ENCODE measurements at regions not wholly inside any gene's neighbourhood (a gene's known extent, or its start where the extent isn't known, plus 50 kb on each side); places are given as distances from the start of the nearest gene placed in this dataset.

DNA sequence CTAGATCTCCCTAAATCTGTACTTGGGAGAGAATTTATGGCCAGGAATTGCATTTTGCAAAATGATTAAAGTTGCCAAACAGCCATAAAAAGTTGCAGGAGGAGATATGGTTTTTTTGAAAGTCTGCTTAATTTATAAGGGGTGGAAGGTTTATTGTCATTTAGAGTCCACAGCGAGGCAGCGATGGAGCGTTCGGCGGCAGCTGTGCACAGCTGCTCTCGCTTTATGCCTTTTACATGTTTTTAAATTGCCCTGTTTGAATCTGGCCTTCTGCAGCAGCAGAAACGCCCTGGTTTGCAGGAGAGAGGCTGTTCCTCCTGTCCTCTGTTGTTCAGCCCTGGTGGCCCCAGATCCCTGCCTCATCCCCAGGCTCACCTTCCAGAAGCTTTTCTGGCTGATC lies 144.9 kb upstream of the POU3F1 start:
- no peaks in the 10 kb centered on the region for H4K20me1 ChIP-seq (ENCODE audit: control insufficient read depth, extremely low read depth, insufficient read depth, low read length)
- no peaks in the 10 kb centered on the region for H3K36me3 ChIP-seq (ENCODE audit: control insufficient read depth, insufficient read depth, low read length)
- no peak for DNase-seq (ENCODE audit: low read depth in 2 of 2)
- H3K4me1 ChIP-seq (ENCODE audit: control insufficient read depth, extremely low read depth, insufficient read depth, low read length), result no peaks in the 10 kb centered on the region
- H3K9ac ChIP-seq (ENCODE audit: insufficient read depth, low read length), result no peak overlapping the region
- no peak overlapping the region for H3K4me3 ChIP-seq (replicated peaks in 1 of 4; ENCODE audit: control extremely low read depth in 1 of 4, insufficient read depth in 1 of 4, low read depth in 3 of 4, low read length in 4 of 4)
- no peak overlapping the region for H3K27ac ChIP-seq (ENCODE audit: insufficient read depth, low read length)
- TF ChIP-seq EZH2 (IDR thresholded peaks at IDR 0.05; ENCODE audit: low read length, missing control alignments), result no peak
- no peak overlapping the region for H3K4me2 ChIP-seq (ENCODE audit: extremely low read depth, insufficient read depth, low read length)
- H3K9me3 ChIP-seq (ENCODE audit: control insufficient read depth, insufficient read depth, low read depth, low read length), result no peaks in the 10 kb centered on the region
- no peak overlapping the region for H2AFZ ChIP-seq (ENCODE audit: low read length)
- no peaks in the 10 kb centered on the region for H3K27me3 ChIP-seq (ENCODE audit: control insufficient read depth, insufficient read depth, low read length)
- no peaks in the 10 kb centered on the region for H3K79me2 ChIP-seq (ENCODE audit: control insufficient read depth, insufficient read depth, low read length)

DNA sequence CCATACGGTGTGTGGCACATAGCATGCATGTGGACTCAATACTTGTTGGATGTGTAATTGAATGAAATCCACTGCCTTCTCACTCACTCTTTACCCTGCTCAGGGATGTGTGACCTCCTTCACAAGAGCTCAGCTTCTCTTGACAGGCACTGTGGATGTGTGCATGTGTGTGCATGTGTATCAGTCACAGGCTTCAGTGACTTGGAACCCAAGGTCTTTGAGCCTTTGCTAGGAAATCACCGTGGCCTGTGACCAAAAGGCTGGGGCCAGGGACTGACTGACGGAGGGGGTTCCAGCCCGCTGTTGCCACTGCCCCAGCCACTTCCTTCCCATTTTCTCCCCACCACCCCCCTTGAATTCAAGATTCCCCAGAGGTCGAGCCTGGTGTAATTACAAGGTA lies 144.4 kb upstream of the POU3F1 start:
- DNase-seq (ENCODE audit: low read depth in 2 of 2), result no peak
- H3K4me1 ChIP-seq (ENCODE audit: control insufficient read depth, extremely low read depth, insufficient read depth, low read length), result no peaks in the 10 kb centered on the region
- no peaks in the 10 kb centered on the region for H3K36me3 ChIP-seq (ENCODE audit: control insufficient read depth, insufficient read depth, low read length)
- H3K9me3 ChIP-seq (ENCODE audit: control insufficient read depth, insufficient read depth, low read depth, low read length), result no peaks in the 10 kb centered on the region
- H3K79me2 ChIP-seq (ENCODE audit: control insufficient read depth, insufficient read depth, low read length), result no peaks in the 10 kb centered on the region
- no peaks in the 10 kb centered on the region for H4K20me1 ChIP-seq (ENCODE audit: control insufficient read depth, extremely low read depth, insufficient read depth, low read length)
- H3K4me2 ChIP-seq (ENCODE audit: extremely low read depth, insufficient read depth, low read length), result no peak overlapping the region
- no peak overlapping the region for H3K4me3 ChIP-seq (replicated peaks in 1 of 4; ENCODE audit: control extremely low read depth in 1 of 4, insufficient read depth in 1 of 4, low read depth in 3 of 4, low read length in 4 of 4)
- no peaks in the 10 kb centered on the region for H3K27me3 ChIP-seq (ENCODE audit: control insufficient read depth, insufficient read depth, low read length)
- H2AFZ ChIP-seq (ENCODE audit: low read length), result no peak overlapping the region
- H3K9ac ChIP-seq (ENCODE audit: insufficient read depth, low read length), result no peak overlapping the region
- TF ChIP-seq EZH2 (IDR thresholded peaks at IDR 0.05; ENCODE audit: low read length, missing control alignments), result no peak
- TF ChIP-seq CTCF (conservative IDR thresholded peaks at IDR 0.05 in 1 of 2, IDR thresholded peaks at IDR 0.05 in 1 of 2; ENCODE audit: low read depth in 1 of 2, low read length in 2 of 2), result no peak
- no peak overlapping the region for H3K27ac ChIP-seq (ENCODE audit: insufficient read depth, low read length)

DNA sequence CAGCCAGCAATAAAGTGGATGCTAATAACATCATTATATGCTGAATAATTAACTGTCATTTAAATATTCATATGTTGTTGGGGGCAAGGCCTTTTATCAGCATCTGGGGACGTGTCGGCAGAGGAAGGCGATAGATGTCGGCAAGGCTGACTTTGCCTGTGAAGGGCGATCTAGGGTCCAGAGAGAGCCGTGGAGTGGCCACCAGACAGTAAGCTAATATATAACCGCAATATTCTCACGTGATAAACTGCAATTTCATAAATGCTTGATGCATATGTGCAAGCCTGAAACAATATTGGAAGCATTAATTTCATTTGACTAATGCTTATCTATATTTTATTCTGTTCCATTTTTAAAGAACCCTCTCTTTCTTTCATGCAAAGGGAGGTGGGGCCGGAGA lies 141.0 kb upstream of the POU3F1 start:
- TF ChIP-seq CTCF (conservative IDR thresholded peaks at IDR 0.05 in 1 of 2, IDR thresholded peaks at IDR 0.05 in 1 of 2; ENCODE audit: low read depth in 1 of 2, low read length in 2 of 2) (no peak), EZH2 (IDR thresholded peaks at IDR 0.05; ENCODE audit: low read length, missing control alignments) (no peak)
- no peaks in the 10 kb centered on the region for H3K27me3 ChIP-seq (ENCODE audit: control insufficient read depth, insufficient read depth, low read length)

More for the DNA sequence above, 141.0 kb upstream of the POU3F1 start:
- no peaks in the 10 kb centered on the region for H3K36me3 ChIP-seq (ENCODE audit: control insufficient read depth, insufficient read depth, low read length)
- DNase-seq (ENCODE audit: low read depth in 2 of 2), result no peak
- no peaks in the 10 kb centered on the region for H4K20me1 ChIP-seq (ENCODE audit: control insufficient read depth, extremely low read depth, insufficient read depth, low read length)
- H3K4me1 ChIP-seq (ENCODE audit: control insufficient read depth, extremely low read depth, insufficient read depth, low read length), result no peaks in the 10 kb centered on the region
- H3K79me2 ChIP-seq (ENCODE audit: control insufficient read depth, insufficient read depth, low read length), result no peaks in the 10 kb centered on the region
- no peak overlapping the region for H3K4me2 ChIP-seq (ENCODE audit: extremely low read depth, insufficient read depth, low read length)
- H3K27ac ChIP-seq (ENCODE audit: insufficient read depth, low read length), result no peak overlapping the region
- H3K9me3 ChIP-seq (ENCODE audit: control insufficient read depth, insufficient read depth, low read depth, low read length), result no peaks in the 10 kb centered on the region
- H3K9ac ChIP-seq (ENCODE audit: insufficient read depth, low read length), result no peak overlapping the region
- H3K4me3 ChIP-seq (replicated peaks in 1 of 4; ENCODE audit: control extremely low read depth in 1 of 4, insufficient read depth in 1 of 4, low read depth in 3 of 4, low read length in 4 of 4), result no peak overlapping the region
- H2AFZ ChIP-seq (ENCODE audit: low read length), result no peak overlapping the region

All from fibroblast of lung (primary cell).